ENCODE measurements at regions not wholly inside any gene's neighbourhood (a gene's known extent, or its start where the extent isn't known, plus 50 kb on each side); places are given as distances from the start of the nearest gene placed in this dataset.

GRCh38 chr9:16236882-16237281 lies 633.6 kb downstream of the BNC2 start:
- no peaks in the 10 kb centered on the region for H3K4me1 ChIP-seq (ENCODE audit: control insufficient read depth in 1 of 2, insufficient read depth in 1 of 2, low read depth in 1 of 2, low read length in 1 of 2)
- H3K9me3 ChIP-seq, result no peaks in the 10 kb centered on the region
- no peak overlapping the region for H3K27ac ChIP-seq
- no peak overlapping the region for H3K4me3 ChIP-seq (ENCODE audit: low read depth in 1 of 2, low read length in 1 of 2)
- TF ChIP-seq CTCF (IDR thresholded peaks at IDR 0.05), result no peak
- H3K36me3 ChIP-seq, result no peaks in the 10 kb centered on the region
- H3K27me3 ChIP-seq, result no peaks in the 10 kb centered on the region

DNA sequence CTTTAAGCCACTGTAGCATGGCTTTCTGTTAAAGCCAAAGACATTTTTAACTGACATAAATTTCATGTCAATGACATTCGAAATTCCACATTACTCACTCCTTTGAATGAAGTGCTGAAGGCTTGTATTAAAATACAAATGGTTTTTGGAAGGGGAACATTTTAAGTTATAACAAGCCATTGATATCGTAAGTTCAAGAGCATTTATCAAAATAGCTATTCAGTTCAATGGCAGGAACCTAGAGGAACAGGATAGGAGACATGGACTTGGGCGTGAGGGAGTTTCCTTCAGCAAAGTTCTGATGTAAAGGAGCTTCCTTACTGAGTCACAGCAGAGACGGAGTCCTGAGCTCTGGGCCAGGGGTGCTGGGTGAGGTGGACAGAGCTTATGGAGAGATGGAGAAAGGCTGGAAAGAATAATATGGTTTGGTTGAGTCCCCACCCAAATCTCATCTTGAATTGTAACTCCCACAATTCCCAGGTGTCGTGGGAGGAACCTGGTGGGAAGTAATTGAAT lies 631.8 kb downstream of the BNC2 start:
- Histone ChIP-seq H3K4me3 (ENCODE audit: low read depth in 1 of 2, low read length in 1 of 2) (no peak overlapping the region), H3K4me1 (ENCODE audit: control insufficient read depth in 1 of 2, insufficient read depth in 1 of 2, low read depth in 1 of 2, low read length in 1 of 2) (no peaks in the 10 kb centered on the region), H3K27me3 (no peaks in the 10 kb centered on the region), H3K9me3 (no peaks in the 10 kb centered on the region), H3K27ac (no peak overlapping the region), H3K36me3 (no peaks in the 10 kb centered on the region)
- no peak for TF ChIP-seq CTCF (IDR thresholded peaks at IDR 0.05)

DNA sequence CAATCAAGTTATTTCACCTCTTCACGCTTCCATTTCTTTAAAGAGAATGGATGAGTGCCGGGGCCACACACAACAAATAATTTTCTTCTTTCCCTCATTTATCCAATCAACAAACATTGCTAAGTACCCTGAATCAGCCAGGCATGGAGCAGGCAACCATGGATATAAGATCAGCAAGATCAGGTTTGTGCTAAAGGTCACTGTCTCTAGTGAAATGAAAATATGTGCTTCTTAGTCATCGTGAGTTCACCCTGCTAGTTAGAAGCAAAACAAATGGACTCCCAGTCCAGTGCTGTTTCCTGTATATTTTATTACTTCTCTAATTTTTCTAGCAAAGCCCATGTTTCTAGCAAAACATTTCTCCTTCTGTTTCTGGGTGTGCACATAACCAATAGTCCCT lies 629.2 kb downstream of the BNC2 start:
- H3K4me1 ChIP-seq (ENCODE audit: control insufficient read depth in 1 of 2, insufficient read depth in 1 of 2, low read depth in 1 of 2, low read length in 1 of 2), result no peaks in the 10 kb centered on the region
- no peak for TF ChIP-seq CTCF (IDR thresholded peaks at IDR 0.05)
- H3K27me3 ChIP-seq, result no peaks in the 10 kb centered on the region
- no peak overlapping the region for H3K4me3 ChIP-seq (ENCODE audit: low read depth in 1 of 2, low read length in 1 of 2)
- H3K9me3 ChIP-seq, result no peaks in the 10 kb centered on the region
- H3K27ac ChIP-seq, result no peak overlapping the region
- no peaks in the 10 kb centered on the region for H3K36me3 ChIP-seq

- Histone ChIP-seq H3K9me3 (no peaks in the 10 kb centered on the region), H3K4me1 (ENCODE audit: control insufficient read depth in 1 of 2, insufficient read depth in 1 of 2, low read depth in 1 of 2, low read length in 1 of 2) (no peaks in the 10 kb centered on the region), H3K36me3 (no peaks in the 10 kb centered on the region), H3K27ac (no peak overlapping the region), H3K27me3 (no peaks in the 10 kb centered on the region), H3K4me3 (ENCODE audit: low read depth in 1 of 2, low read length in 1 of 2) (no peak overlapping the region)
- no peak for TF ChIP-seq CTCF (IDR thresholded peaks at IDR 0.05)
These were observed 626.7 kb downstream of the BNC2 start for GRCh38 chr9:16243798-16244197.

DNA sequence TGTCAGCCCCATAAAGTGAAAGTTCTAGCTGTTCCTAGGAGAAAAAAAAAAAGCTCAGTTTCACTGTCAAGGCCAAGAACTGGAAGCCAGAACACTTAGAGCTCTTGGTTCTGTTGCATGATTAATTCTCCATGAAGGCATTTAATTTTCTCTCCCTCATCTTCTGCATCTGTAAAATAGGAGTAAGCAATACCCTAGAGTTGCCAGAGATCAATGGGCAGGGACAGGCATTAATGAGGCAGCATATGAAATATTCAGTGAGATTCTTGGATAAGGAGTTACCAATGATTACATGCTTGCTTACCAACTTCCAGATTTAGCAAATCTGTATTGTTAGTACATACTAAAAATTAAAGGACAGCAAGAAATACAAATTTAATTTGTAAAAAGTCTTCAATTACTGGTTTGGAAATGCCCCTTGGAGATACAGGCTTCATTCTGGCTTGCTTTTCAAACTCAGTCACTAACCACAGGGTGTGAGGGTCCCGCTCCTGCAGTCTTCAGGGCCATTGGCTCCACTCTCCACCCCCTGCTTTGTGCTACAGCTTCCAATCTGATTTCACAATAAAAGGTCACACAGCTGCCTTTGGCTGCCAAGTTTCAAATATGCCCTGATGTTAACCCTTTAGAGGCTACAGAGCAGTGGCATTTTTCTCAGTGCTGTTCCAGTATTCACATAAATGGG lies 624.6 kb downstream of the BNC2 start:
- Histone ChIP-seq H3K27me3 (no peaks in the 10 kb centered on the region), H3K27ac (no peak overlapping the region), H3K9me3 (no peaks in the 10 kb centered on the region), H3K36me3 (no peaks in the 10 kb centered on the region), H3K4me1 (ENCODE audit: control insufficient read depth in 1 of 2, insufficient read depth in 1 of 2, low read depth in 1 of 2, low read length in 1 of 2) (no peaks in the 10 kb centered on the region), H3K4me3 (ENCODE audit: low read depth in 1 of 2, low read length in 1 of 2) (no peak overlapping the region)
- no peak for TF ChIP-seq CTCF (IDR thresholded peaks at IDR 0.05)

Measured in neutrophil (primary cell).